Karpas-422 (cell line): ENCODE measurements at regions not wholly inside any gene's neighbourhood (a gene's known extent, or its start where the extent isn't known, plus 50 kb on each side); places are given as distances from the start of the nearest gene placed in this dataset.

Experiments
- DNase-seq: peaks from one replicate; pipeline ENCODE4 v3.0.0-alpha.2; 2015
- H2AFZ ChIP-seq: fragments of 200-600 bp; sonication (generic); 2 replicates; pipeline ENCODE4 v1.6.1; 2014; ENCODE audit warnings: antibody characterized with exemption, low read length, mixed read lengths
- H3K27ac ChIP-seq: fragments of 200-600 bp; sonication (generic); 2 replicates; pipeline ENCODE4 v1.5.1; 2014; ENCODE audit warnings: mild to moderate bottlenecking, low read length, moderate library complexity
- H3K27me3 ChIP-seq: fragments of 200-600 bp; sonication (generic); 2 replicates; pipeline ENCODE4 v1.6.1; 2014; ENCODE audit warnings: low read length, mixed read lengths
- H3K36me3 ChIP-seq: fragments of 200-600 bp; sonication (generic); 2 replicates; pipeline ENCODE4 v1.6.1; 2014; ENCODE audit warnings: low read length, mixed read lengths; ENCODE audit not compliant: insufficient read depth
- H3K4me1 ChIP-seq: fragments of 200-600 bp; sonication (generic); 2 replicates; pipeline ENCODE4 v1.6.1; 2014; ENCODE audit warnings: mild to moderate bottlenecking, low read length, mixed read lengths
- H3K4me2 ChIP-seq: fragments of 200-600 bp; sonication (generic); 2 replicates; pipeline ENCODE4 v1.6.1; 2014; ENCODE audit warnings: low read length, low read depth, mild to moderate bottlenecking; ENCODE audit not compliant: poor library complexity, severe bottlenecking
- H3K4me3 ChIP-seq: fragments of 200-600 bp; sonication (generic); 2 replicates; pipeline ENCODE4 v1.5.1; 2014; ENCODE audit warnings: mild to moderate bottlenecking, antibody characterized with exemption, low read length, mixed read lengths
- H3K79me2 ChIP-seq: fragments of 200-600 bp; sonication (generic); 2 replicates; pipeline ENCODE4 v1.6.1; 2014; ENCODE audit warnings: mild to moderate bottlenecking, low read length, mixed read lengths
- H3K9ac ChIP-seq: fragments of 200-600 bp; sonication (generic); 2 replicates; pipeline ENCODE4 v1.6.0; 2014; ENCODE audit warnings: low read length
- H3K9me2 ChIP-seq: fragments of 200-600 bp; sonication (generic), shearing (Covaris generic); replicated peaks from 2 replicates; pipeline ENCODE4 v1.6.0; 2014; ENCODE audit warnings: mild to moderate bottlenecking, low read length, moderate library complexity; ENCODE audit not compliant: insufficient read depth
- H3K9me3 ChIP-seq: fragments of 300-700, 200-600 bp; sonication (generic); 2 replicates; pipeline ENCODE4 v1.6.1; 2014; ENCODE audit warnings: low read length, mixed read lengths
- H4K20me1 ChIP-seq: fragments of 200-600 bp; sonication (generic); 2 replicates; pipeline ENCODE4 v1.6.1; 2014; ENCODE audit warnings: mild to moderate bottlenecking, antibody characterized with exemption, low read length, low read depth; ENCODE audit not compliant: insufficient read depth

GRCh38 chr5:146254223-146254622 is 50.8 kb downstream of the RBM27 start:
- H3K4me3 ChIP-seq: no peak overlapping the region
- peaks cover 48% of the 10 kb centered on the region; the same call in 1 of the 2 replicates for H3K36me3 ChIP-seq
- H3K79me2 ChIP-seq: peaks cover 68% of the 10 kb centered on the region
- H3K4me2 ChIP-seq: no peak overlapping the region
- no peak overlapping the region for H3K27ac ChIP-seq
- H3K9me3 ChIP-seq: no peaks in the 10 kb centered on the region
- peaks cover 5% of the 10 kb centered on the region; the same call in 1 of the 2 replicates for H4K20me1 ChIP-seq
- no peak for DNase-seq
- peaks cover 50% of the 10 kb centered on the region for H3K4me1 ChIP-seq
- H3K9me2 ChIP-seq: no peaks in the 10 kb centered on the region
- no peak overlapping the region for H2AFZ ChIP-seq
- no peaks in the 10 kb centered on the region for H3K27me3 ChIP-seq
- no peak overlapping the region for H3K9ac ChIP-seq

GRCh38 chr5:146273109-146273508 is 65.5 kb upstream of the POU4F3 start:
- Histone ChIP-seq H3K9ac (no peak overlapping the region), H4K20me1 (no peaks in the 10 kb centered on the region), H3K4me2 (no peak overlapping the region), H3K79me2 (peaks cover 23% of the 10 kb centered on the region), H3K9me3 (no peaks in the 10 kb centered on the region), H3K36me3 (peaks cover 58% of the 10 kb centered on the region), H3K9me2 (no peaks in the 10 kb centered on the region), H3K27ac (peak overlapping the region; percentile 24), H3K4me3 (no peak overlapping the region), H3K4me1 (peaks cover 19% of the 10 kb centered on the region), H3K27me3 (no peaks in the 10 kb centered on the region), H2AFZ (no peak overlapping the region)
- DNase-seq: no peak

GRCh38 chr5:146283344-146283761 is 55.3 kb upstream of the POU4F3 start:
- H3K27me3 ChIP-seq: no peaks in the 10 kb centered on the region
- no peak overlapping the region for H3K4me3 ChIP-seq
- peaks cover 21% of the 10 kb centered on the region; the same call in 1 of the 2 replicates for H3K36me3 ChIP-seq
- no peak overlapping the region for H2AFZ ChIP-seq
- no peak overlapping the region for H3K4me2 ChIP-seq
- no peaks in the 10 kb centered on the region for H3K9me3 ChIP-seq
- H3K4me1 ChIP-seq: no peaks in the 10 kb centered on the region
- no peak overlapping the region for H3K9ac ChIP-seq
- no peak for DNase-seq
- no peaks in the 10 kb centered on the region for H3K9me2 ChIP-seq
- no peaks in the 10 kb centered on the region for H4K20me1 ChIP-seq
- peaks cover 9% of the 10 kb centered on the region; the same call in 1 of the 2 replicates for H3K79me2 ChIP-seq
- no peak overlapping the region for H3K27ac ChIP-seq

DNA sequence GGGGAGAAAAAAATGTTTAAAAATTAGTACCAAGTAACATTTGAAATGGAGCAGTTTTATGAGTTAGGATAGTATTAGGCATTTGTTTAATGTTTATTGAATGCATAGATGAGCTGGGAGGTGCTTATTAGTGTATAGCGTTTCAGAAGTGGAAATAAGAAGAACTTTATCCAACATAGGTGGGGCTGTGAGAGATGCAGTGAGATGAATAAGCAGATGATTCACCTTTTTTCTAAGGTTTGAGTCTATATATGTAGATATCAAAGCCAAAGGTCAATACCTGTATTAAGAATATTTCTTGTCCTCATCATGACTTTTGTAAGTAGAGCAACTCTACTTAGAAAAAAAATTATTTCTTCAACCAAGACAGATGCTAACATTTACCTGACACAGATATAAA is 54.6 kb upstream of the POU4F3 start:
- Histone ChIP-seq H3K4me3 (no peak overlapping the region), H3K27ac (no peak overlapping the region), H3K9me3 (no peaks in the 10 kb centered on the region), H3K4me1 (no peaks in the 10 kb centered on the region), H3K36me3 (peaks cover 21% of the 10 kb centered on the region; the same call in 1 of the 2 replicates), H2AFZ (no peak overlapping the region), H3K79me2 (peaks cover 9% of the 10 kb centered on the region; the same call in 1 of the 2 replicates), H4K20me1 (no peaks in the 10 kb centered on the region), H3K9ac (no peak overlapping the region), H3K9me2 (no peaks in the 10 kb centered on the region), H3K4me2 (no peak overlapping the region), H3K27me3 (no peaks in the 10 kb centered on the region)
- no peak for DNase-seq
